Activated CD4-positive, alpha-beta T cell treated with anti-CD3 and anti-CD28 coated beads for 24 hours (primary cell): ENCODE measurements at regions not wholly inside any gene's neighbourhood (a gene's known extent, or its start where the extent isn't known, plus 50 kb on each side); places are given as distances from the start of the nearest gene placed in this dataset.
"Not testable (repeated sequence)": the region's sequence is repeated elsewhere in the genome, so short reads cannot be mapped to it uniquely, and the experiment has no call there.

Experiments
- DNase-seq, 2 donors: peaks; one replicate each; pipeline ENCODE4 v3.0.0-alpha.2; 2020; ENCODE audit warnings: low read depth in 2 of 2

DNA sequence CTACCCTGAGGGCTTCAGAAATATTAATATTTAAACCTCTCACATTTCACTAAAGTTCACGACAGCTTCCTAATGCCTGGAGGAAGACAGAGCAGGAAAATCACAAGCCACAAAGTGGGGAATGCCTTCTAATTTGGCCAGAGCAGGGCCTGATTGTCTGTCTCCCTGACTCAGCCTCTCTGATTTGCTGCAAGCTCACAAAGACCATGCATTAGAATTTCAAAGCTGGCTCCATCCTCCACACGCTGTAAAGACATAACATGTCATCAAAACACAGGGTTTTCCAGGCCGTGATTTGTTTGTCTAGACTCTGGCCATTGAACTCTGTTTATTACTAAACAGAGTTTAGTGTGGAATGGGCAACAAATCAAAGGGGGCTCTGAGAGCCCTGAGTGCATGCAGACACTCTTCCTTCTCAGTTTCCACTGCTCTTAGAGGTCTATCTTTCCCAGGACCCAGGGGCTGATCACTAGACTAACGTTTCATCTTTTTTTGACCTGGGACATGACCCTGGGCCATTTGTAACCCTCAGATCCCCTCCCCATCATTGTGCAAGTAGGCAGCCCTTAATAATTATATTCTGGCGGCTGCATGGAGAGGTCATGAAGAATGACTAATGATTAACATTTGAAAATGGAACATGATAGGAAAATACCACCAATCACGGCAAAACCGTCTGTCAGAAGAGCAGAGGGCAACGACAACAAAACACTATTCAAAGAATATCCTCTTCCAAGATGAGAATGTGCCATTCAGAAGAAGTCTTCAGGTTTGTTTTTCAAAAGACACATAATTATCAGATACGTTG lies 140.2 kb downstream of the ENC1 start:
- no peak for DNase-seq

GRCh38 chr5:74499256-74500050 lies 141.1 kb downstream of the ENC1 start:
- DNase-seq, result no peak

DNA sequence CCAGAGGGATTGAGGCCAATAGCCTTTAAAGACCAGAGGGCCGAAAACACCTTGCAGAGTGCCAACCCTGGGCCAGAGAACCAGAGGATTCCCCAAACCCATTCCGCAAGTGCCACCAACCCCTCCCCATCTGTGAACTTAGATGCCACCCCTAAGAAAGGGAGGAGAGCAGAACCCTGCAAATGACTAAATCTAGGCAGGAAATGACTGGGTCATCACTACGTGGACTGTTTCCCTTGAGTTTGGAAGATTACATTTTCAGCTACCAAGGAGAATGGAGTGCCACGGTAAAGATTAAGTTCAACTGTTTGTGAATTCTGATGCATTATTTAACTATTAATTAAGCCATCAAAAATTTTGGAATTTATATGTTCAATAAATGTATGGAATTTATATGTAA lies 142.8 kb downstream of the ENC1 start:
- DNase-seq, result no peak

GRCh38 chr5:74493411-74493810 lies 147.1 kb downstream of the ENC1 start:
- no peak for DNase-seq

- no peak for DNase-seq
Observed at GRCh38 chr5:74492230-74492629, 148.3 kb downstream of the ENC1 start.

DNA sequence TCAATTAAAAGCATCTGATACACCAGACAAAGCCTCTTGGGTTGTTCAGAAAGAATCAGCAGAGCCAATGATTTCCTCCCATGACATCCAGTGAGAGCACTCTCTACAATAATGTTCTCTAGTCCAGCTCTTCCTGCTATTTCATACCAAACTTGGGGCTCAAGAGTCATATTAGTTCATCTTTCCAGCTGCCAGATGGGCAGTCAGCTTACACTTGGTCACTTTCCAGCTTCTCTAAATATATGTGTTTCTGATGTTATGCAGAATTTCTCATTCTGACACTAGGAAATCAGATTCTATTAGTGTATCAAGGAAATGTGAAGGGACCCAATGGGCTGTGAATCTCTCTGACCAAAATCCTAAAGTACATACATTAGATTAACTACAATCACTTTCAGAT lies 148.9 kb downstream of the ENC1 start:
- no peak for DNase-seq

- DNase-seq, result no peak
Observed at GRCh38 chr5:74490814-74491213, 149.7 kb downstream of the ENC1 start.

GRCh38 chr5:74482990-74483389 lies 157.5 kb downstream of the ENC1 start:
- DNase-seq, result no peak

DNA sequence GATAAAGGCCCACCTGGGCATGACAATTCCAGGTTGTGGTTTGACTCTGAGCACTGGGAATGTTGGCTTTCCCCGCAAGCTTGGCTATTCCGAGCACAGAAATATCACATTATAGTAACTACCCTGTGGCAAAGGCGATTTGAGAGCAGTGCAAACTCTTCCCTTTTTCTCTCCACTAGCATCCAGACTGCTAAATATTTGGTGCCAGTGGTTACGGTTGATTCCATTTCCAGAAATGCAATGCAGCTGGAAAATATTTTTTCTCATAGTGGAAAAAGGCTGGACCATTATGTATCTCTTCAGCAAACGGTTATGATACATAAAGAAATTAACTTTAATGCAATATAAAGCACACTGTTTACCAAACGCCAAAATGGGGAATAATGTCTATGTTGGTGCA lies 158.0 kb downstream of the ENC1 start:
- no peak for DNase-seq

DNA sequence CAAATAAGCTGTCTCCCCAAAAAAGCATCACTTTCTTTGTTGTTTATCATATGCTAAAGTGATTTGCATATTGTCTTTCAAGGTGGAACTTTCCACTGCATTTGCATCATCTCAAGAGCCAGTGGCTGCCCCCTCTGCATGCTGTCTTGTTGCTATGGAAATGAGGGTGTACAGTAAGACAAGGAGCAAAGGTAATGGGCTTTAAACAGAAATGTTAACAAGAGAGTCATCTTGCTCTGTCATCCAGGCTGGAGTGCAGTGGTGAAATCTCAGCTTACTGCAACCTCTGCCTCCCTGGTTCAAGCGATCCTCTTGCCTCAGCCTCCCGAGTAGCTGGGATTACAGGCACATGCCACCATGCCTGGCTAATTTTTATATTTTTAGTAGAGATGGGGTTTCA lies 159.2 kb downstream of the ENC1 start:
- DNase-seq, result not testable (repeated sequence)

DNA sequence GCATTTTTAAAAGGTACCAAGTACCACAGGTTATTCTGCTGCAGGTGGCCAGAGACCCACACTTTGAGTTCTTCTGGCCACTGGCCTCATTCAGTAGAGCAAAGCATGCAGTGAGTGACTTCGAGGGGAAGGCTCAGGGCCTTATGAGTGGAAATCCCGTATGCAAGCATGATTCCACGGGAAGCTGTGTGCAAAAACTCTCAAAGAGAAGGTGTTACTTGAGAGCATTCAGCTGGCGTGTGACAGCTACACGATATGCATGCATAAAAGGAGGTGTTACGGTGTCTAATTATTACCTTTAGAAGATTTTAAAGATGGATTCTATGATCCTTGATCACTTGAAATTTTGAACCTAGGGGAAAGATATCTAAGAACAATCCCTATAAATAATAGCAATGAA lies 160.3 kb downstream of the ENC1 start:
- DNase-seq, result no peak

DNA sequence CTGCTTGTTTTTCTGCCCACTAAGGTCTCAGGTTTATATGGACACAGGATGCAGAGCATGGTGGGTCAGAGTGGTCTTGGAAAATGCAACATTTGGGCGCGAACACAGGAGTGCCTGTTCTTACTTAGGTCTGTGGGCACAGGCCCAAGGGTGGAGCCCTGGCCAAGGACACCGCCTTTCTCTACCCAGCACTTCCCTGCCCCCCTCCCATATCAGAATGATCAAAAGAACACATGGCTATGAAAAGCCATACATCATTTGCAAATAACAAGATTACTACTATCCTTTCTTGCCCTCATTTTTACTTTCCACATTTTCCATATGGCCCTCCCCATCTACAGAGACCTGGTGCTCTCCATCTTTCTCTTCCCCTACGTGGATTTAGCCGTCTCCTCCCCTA lies 162.2 kb downstream of the ENC1 start:
- DNase-seq, result no peak

DNA sequence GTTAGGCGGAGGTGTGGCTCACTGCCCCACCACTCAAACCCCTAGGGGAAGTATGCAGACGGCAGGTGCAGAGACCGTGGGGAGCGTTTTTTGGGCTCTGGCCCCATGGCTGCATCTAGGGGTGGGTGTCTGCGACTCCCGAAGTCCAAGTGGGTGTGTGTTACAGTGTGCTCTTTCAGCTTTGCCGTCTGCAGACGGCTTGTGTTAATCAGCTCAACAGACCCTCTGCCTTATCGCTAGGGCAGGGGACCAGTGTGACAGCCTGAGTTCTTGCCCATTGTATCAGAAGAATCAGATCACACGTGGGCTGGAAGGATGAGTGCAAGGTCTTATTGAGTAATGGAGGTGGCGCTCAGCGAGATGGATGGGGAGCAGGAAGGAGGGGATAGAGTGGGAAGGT lies 162.8 kb downstream of the ENC1 start:
- DNase-seq, result no peak

DNA sequence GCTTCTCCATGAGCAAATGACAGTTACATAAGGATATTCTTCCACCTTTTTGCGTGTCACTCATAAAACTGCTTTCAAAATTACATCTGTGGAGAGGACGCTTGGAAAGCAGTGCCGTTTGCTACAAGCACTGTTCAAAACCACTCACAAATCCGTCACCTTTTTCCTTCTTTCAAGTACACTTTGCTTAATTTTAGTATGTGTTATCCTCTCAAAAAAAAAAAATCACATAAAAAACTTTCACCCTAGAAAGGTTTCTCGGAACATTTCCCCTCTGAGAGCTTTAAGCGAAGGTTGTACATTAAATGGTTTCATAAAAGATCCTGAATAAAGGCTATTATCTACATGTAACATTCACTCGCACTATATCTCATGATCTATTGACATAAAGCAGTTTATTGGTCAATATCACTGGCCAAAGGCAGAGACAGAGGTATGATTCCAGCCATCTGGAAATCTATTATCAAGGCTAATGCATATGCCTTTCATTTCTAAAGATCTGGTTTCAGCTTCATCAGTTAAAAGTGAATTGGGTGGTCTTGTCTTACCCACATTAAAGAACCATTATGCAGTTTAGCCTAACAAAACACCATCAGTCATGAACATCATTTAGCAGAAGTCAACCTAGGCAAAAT lies 163.6 kb downstream of the ENC1 start:
- DNase-seq, result no peak

- no peak for DNase-seq
Observed at GRCh38 chr5:74476046-74476818, 164.3 kb downstream of the ENC1 start.

GRCh38 chr5:74471875-74472274 lies 168.7 kb downstream of the ENC1 start:
- no peak for DNase-seq

- DNase-seq, result no peak
Observed at GRCh38 chr5:74469234-74469994, 171.1 kb downstream of the ENC1 start.

- DNase-seq, result no peak
Observed at GRCh38 chr5:74468421-74468820, 172.1 kb downstream of the ENC1 start.

- no peak for DNase-seq
Observed at GRCh38 chr5:74465724-74466123, 174.8 kb downstream of the ENC1 start.

DNA sequence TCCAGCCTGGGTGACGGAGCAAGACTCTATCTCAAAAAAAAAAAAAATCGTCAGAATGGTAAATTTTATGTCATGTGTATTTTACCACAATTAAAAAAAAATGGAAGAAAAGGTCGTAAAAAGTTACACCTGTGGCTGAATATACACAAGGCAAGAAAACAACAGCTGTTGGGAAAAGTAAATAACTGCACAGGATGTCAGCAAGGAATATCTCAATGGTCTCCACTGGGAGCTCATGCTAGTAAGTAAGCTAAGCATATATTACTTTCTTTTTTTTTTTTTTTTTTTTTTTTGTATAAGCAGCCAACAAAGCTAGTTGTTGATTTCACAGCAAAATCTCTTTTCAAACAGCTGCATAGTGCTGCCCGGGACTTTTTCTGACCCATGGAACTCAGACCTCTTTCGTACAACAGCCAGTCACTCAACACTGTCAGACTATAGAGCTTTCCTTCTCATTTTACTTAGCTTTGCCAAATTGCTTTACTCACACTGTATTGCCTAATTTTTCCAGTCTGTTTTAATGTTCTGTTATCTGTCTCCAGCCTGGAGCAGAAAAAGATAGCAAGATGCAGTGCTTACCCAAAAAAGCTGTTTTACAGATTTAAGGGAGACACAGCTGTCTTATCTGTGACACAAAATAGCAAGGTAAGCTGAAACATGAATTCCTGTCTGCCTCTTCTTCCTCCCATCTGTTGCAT lies 175.9 kb downstream of the ENC1 start:
- DNase-seq, result no peak

DNA sequence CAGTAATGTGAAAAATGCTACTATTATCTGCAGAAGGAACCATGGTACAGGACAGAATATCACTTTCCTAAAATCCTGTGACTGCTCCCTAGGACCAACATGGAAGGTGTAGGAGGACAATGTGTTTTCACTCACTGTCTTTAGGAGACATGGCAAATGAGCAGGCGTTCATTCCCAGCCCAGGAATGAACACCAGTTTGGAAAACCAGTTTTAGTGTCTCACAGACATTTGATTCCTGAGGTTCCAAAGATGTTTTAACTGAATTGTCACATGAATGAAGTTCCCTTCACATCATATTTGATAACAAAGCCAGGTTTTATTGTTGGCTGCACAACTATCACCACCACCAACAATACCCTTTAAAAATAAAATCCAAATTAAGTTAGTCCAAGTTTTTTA lies 178.2 kb downstream of the ENC1 start:
- DNase-seq, result no peak
